ENCODE measurements at regions not wholly inside any gene's neighbourhood (a gene's known extent, or its start where the extent isn't known, plus 50 kb on each side); places are given as distances from the start of the nearest gene placed in this dataset.

DNA sequence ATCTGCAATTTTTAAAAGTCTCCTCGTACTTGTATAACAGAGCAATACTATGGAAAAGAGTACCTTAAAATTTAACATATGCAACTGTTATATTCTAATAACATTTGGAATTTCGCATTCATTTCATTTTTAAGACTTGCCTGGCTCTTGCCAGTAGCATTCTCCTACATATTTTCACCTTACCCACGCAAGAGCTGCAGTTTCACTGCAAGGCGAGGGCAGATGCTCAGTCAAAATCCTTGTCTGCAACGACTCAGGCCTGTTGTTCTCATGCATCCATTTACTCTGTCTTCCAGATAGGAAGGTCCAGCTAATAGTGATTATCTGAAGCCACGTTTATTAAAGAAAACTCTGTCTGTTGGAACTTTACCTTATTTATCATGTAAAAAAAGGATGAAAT is 227.0 kb upstream of the RFC3 start:
- no peak for TF ChIP-seq CBFB (IDR thresholded peaks at IDR 0.05; ENCODE audit: low read depth)
- TF ChIP-seq MXI1 (IDR thresholded peaks at IDR 0.05; ENCODE audit: low read depth, low read length): no peak
- TF ChIP-seq POLR2A (IDR thresholded peaks at IDR 0.05; ENCODE audit: low read depth, low read length): no peak
- TF ChIP-seq CTCF (IDR thresholded peaks at IDR 0.05 in 2 of 3, conservative IDR thresholded peaks at IDR 0.05 in 1 of 3; ENCODE audit: control insufficient read depth in 2 of 3, extremely low read depth in 1 of 3, insufficient read depth in 1 of 3, low read depth in 3 of 3, low read length in 3 of 3): no peak
- TF ChIP-seq EZH2 (IDR thresholded peaks at IDR 0.05; ENCODE audit: borderline replicate concordance, control insufficient read depth, low read depth, low read length): no peak

All from GM12878 (cell line).